HG03103 (cell line): ENCODE measurements at regions not wholly inside any gene's neighbourhood (a gene's known extent, or its start where the extent isn't known, plus 50 kb on each side); places are given as distances from the start of the nearest gene placed in this dataset.

Experiments
- ATAC-seq: cut with Tn5 transposase; IDR thresholded peaks from one replicate; pipeline ENCODE4 v1.9.1; 2021; ENCODE audit warnings: low read depth; ENCODE audit not compliant: unreplicated experiment

- no peak for ATAC-seq
These were observed 1074.7 kb upstream of the NXPH2 start for GRCh38 chr2:139854769-139855483.

- no peak for ATAC-seq
These were observed 1070.2 kb upstream of the NXPH2 start for GRCh38 chr2:139850254-139850890.

DNA sequence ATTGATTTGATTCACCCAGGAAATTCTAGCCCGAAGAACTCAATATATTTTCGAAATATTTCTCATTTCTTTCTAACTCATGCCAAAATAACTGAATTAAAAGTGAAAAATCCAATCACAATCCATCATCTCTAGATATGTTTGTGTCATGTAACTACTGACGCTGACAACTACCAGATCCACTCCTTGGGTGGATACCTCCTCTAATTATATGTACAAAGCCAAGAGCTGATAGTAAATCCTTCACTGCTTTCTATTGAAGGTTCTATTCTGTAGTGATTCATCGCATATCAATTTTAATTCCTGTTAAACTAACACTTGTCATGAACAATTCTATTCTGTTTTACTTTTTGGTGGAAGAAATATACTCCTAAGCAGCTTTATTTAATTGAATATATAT lies 1056.6 kb upstream of the NXPH2 start:
- no peak for ATAC-seq

- no peak for ATAC-seq
These were observed 1054.9 kb upstream of the NXPH2 start for GRCh38 chr2:139835101-139835500.

GRCh38 chr2:139828011-139828410 lies 1047.8 kb upstream of the NXPH2 start:
- no peak for ATAC-seq

GRCh38 chr2:139825726-139826125 lies 1045.5 kb upstream of the NXPH2 start:
- no peak for ATAC-seq

GRCh38 chr2:139819273-139819796 lies 1039.1 kb upstream of the NXPH2 start:
- no peak for ATAC-seq

GRCh38 chr2:139814458-139814857 lies 1034.3 kb upstream of the NXPH2 start:
- ATAC-seq = no peak

DNA sequence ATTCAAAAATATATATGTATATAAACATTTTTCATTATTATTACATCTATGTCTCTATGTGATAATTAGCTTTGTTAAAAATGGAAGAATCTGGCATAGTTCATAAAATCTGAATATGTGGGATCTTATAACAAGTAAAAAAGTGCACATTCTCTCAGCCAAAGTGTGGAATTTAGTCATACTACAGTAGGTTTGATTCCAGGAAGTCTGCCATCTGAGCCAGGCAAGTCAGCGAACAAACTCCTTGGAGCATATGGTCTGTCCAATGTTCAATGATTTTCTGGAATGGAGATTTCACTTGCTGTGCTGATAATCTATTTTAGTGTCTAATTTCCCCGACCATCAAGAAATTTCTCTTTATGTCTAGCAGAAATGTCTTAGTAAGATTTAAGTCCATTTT lies 1033.2 kb upstream of the NXPH2 start:
- ATAC-seq = no peak

GRCh38 chr2:139805441-139805840 lies 1025.3 kb upstream of the NXPH2 start:
- ATAC-seq = no peak

GRCh38 chr2:139798391-139798790 lies 1018.2 kb upstream of the NXPH2 start:
- ATAC-seq = no peak

GRCh38 chr2:139790807-139791752 lies 1010.9 kb upstream of the NXPH2 start:
- no peak for ATAC-seq

- ATAC-seq = no peak
These were observed 1009.9 kb upstream of the NXPH2 start for GRCh38 chr2:139790136-139790535.

DNA sequence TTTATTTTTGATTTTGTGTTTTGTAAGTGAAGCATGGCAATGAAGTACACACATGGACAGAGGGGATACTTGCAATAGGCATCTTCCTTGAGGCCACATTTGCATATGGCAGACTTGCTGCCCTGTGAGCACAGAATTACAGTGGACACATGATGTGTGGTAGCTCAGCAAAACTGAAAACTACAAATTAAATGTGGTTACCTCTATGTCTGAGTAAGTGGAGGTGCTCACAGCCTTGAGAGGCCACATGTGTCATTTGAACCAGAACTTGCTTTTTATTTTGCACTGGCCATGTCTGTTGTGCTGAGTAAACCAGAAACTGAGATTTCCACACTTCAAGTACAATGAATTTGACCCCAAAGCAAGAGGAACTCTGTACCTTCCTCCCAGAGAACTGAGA lies 998.5 kb upstream of the NXPH2 start:
- ATAC-seq = no peak

DNA sequence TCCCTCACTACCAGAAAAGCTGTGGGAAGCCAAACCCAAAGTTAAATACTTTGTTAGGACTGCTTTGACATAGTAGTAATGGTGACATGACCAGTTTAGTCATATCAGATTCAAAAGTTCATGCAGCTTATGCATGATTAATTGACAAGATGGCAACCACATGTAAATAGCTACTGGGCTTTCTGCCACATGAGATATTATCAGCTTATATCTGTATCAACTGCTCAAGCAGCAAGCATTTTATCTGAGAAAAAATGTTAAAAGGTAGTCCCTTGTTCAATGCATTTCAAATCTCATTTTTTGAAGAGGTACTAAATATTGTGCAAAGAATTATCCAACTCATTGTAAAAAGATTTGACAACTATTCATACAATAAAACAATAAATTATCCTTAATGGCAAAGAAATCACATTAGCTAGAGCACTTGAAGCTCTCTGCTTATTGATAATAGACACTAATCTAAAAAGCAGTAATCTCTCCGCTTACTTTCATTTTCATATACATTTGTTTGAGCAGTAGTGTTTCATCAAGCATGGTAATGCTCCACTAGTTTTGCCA lies 993.6 kb upstream of the NXPH2 start:
- no peak for ATAC-seq

DNA sequence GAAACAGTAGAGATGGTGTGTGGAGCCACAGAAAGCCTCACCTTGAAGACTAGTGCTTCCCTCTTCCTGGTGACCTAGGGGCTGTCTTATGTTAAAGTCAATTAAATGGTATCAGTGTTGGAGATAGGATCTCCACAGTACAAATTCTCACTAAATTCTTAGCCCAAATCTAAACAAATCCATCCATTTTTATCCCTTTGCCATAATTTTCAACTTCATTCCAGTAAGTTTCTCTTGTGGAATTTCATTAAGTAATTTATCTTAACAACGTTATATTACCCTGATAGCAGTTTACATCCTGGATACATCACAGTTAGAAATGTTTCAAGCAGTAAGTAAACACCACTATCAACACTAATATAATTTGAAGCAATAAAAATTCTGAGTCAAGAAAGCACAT lies 989.4 kb upstream of the NXPH2 start:
- ATAC-seq = no peak

DNA sequence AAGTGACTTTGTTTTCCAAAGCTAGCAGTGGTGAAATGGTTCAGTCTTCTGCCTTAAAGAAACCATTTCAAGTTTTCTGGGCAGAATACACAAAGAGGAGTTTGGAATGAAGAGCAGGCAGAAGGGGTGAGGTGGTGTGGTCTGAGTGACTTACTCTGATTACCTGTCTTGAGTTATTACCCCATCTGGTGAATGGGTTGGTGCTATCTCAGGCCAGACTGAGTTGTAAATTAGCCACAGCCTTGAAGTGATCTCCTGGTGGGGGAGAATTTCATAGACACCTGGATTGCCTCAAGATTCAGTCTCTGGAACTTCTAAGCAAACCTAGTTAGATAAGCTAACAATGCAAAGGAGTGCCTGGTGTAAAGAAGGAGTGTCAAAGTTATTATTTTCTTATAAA lies 983.5 kb upstream of the NXPH2 start:
- no peak for ATAC-seq

GRCh38 chr2:139759000-139759505 lies 978.9 kb upstream of the NXPH2 start:
- no peak for ATAC-seq

- ATAC-seq = no peak
These were observed 966.7 kb upstream of the NXPH2 start for GRCh38 chr2:139746901-139747300.

DNA sequence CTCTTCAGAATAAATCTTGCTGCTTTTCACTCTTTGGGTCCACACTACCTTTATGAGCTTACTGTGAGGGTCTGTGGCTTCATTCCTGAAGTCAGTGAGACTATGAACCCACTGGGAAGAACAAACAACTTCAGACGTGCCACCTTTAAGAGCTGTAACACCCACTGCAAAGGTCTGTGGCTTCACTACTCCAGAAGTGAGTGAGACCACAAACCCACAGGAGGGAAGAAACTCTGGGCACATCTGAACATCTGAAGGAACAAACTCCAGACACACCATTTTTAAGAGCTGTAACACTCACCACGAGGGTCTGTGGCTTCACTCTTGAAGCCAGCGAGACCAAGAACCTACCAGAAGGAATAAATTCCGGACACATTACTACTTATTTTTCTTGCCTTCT lies 964.1 kb upstream of the NXPH2 start:
- ATAC-seq = no peak
